ENCODE measurements at regions not wholly inside any gene's neighbourhood (a gene's known extent, or its start where the extent isn't known, plus 50 kb on each side); places are given as distances from the start of the nearest gene placed in this dataset.

DNA sequence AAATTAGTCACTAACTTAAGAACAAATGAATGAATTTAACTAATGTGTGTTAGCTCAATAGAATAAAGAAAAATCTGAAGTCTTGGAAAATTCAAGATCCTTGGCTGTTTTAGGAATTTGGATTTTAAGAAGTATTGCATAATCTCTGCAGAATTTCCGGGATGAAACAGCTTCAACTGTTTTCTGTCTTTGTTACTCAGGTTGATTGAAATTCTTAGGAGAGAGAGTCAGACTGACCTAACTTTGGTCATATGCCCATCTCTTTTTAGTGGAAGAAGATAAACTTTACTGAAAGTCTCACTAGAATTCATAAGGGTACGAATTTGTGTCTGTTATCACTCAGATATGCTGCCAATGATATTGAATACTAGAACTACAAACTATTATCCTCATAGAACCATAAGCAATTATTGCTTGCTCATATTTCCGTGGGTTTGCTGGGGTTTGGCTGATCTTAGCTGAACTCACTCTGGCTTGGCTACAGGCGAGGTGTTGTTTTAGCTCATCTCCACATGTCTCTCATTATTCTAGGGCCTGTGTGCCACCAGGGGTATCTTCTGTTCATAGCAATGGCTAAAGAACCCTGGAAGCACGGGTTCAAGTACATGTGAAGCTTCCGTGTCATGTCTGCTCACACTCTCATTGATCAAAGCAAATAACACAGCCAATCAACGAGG, 257.4 kb upstream of the NOVA1 start:
- no peak overlapping the region for H3K4me3 ChIP-seq (ENCODE audit: low read depth, low read length)
- H3K4me1 ChIP-seq: no peaks in the 10 kb centered on the region
- no peaks in the 10 kb centered on the region for H3K9me3 ChIP-seq
- no peaks in the 10 kb centered on the region for H3K27me3 ChIP-seq
- no peak for DNase-seq
- TF ChIP-seq, protein P1, sequence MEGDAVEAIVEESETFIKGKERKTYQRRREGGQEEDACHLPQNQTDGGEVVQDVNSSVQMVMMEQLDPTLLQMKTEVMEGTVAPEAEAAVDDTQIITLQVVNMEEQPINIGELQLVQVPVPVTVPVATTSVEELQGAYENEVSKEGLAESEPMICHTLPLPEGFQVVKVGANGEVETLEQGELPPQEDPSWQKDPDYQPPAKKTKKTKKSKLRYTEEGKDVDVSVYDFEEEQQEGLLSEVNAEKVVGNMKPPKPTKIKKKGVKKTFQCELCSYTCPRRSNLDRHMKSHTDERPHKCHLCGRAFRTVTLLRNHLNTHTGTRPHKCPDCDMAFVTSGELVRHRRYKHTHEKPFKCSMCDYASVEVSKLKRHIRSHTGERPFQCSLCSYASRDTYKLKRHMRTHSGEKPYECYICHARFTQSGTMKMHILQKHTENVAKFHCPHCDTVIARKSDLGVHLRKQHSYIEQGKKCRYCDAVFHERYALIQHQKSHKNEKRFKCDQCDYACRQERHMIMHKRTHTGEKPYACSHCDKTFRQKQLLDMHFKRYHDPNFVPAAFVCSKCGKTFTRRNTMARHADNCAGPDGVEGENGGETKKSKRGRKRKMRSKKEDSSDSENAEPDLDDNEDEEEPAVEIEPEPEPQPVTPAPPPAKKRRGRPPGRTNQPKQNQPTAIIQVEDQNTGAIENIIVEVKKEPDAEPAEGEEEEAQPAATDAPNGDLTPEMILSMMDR (IDR thresholded peaks at IDR 0.05; ENCODE audit: low read depth, low read length): no peak
- H3K36me3 ChIP-seq: no peaks in the 10 kb centered on the region

DNA sequence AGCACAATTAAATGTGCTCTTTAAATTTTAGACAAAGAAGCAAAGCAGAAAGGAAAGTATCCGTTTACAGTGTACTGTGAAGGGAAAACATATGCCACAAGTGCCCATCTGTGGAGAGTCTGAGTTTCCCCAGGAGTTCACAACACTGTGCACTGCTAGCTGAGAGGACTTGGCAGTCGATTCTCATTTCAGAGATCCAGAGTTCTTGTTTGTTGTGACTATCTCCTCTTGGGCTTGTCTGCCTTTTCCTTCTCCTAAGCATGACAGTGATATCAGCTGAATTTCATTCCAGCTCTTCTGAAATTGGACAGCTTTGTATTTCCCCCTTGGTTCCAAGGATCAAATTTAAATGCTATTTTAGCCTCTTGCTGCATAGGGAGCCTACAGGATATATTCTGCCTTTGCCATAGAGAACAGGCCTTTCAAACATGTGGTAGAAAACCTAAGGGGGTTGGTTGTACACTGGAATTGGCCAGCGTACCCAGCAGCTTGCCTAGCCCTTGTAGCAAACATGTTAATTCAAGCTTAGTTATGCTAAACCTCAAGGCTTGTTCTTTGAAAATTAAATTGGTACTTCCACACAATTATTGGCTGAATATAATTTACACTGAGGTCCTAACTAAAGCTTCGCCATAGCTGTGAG, 259.2 kb upstream of the NOVA1 start:
- H3K27me3 ChIP-seq: no peaks in the 10 kb centered on the region
- no peaks in the 10 kb centered on the region for H3K9me3 ChIP-seq
- TF ChIP-seq, protein P1 (IDR thresholded peaks at IDR 0.05; ENCODE audit: low read depth, low read length): no peak
- DNase-seq: no peak
- H3K4me3 ChIP-seq (ENCODE audit: low read depth, low read length): no peak overlapping the region
- no peaks in the 10 kb centered on the region for H3K4me1 ChIP-seq
- no peaks in the 10 kb centered on the region for H3K36me3 ChIP-seq

DNA sequence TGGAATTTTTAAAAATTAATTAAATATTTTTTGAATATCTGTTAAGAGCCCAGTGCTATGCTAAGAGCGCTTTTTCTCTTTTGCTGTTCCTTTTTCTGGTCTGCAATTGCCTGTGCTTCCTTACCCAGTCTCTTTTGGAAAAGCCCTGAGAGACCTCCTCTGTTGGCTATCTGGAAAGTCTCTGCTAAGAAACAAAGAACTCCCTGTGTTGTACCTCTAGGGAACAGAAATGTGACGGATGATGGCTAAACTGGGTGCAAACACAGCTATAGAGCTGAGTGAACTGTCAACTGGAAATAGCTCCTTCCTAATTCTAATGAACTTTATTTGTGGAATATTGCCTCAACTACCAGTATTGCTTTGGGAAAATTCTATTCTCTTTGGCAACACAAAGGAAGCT, 261.6 kb upstream of the NOVA1 start:
- H3K9me3 ChIP-seq: no peaks in the 10 kb centered on the region
- DNase-seq: no peak
- no peaks in the 10 kb centered on the region for H3K4me1 ChIP-seq
- no peak overlapping the region for H3K4me3 ChIP-seq (ENCODE audit: low read depth, low read length)
- TF ChIP-seq, protein P1 (IDR thresholded peaks at IDR 0.05; ENCODE audit: low read depth, low read length): no peak
- H3K36me3 ChIP-seq: no peaks in the 10 kb centered on the region
- no peaks in the 10 kb centered on the region for H3K27me3 ChIP-seq

DNA sequence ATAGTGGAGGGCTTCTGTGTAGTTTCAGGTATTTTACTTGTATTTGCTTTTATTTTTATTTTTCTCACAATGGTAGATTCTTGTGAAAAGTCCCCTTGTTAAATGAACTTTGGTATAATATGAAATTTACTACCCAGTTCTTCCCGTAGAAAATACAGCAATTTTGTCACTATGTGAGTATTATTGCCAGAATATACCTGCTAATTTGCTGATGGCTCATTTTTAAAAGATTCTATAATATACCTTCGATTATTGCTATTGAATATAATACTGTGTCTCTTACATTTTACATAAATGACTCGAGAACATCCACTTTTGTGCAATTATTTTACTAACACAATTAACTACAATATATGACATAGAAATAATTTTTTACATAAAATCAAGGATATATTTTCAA, 262.3 kb upstream of the NOVA1 start:
- Histone ChIP-seq H3K27me3 (no peaks in the 10 kb centered on the region), H3K36me3 (no peaks in the 10 kb centered on the region), H3K4me1 (no peaks in the 10 kb centered on the region), H3K4me3 (ENCODE audit: low read depth, low read length) (no peak overlapping the region), H3K9me3 (no peaks in the 10 kb centered on the region)
- TF ChIP-seq, protein P1 (IDR thresholded peaks at IDR 0.05; ENCODE audit: low read depth, low read length): no peak
- no peak for DNase-seq

DNA sequence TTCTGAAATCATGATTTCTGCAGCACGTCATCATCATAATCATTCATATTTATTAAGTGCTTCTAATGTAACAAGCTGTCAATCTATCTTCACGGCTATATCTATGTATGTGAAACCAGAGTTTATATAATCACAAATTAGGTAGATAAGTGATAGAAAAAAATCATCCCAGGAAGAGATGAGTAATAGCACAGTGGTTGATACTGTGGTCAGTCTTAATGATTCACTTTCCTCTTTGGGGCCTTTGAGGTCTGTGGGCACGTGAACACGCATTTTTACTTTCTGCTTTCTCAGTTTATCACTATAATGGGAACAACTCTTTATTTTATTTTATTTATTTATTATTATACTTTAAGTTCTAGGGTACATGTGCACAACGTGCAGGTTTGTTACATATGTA, 265.9 kb upstream of the NOVA1 start:
- no peaks in the 10 kb centered on the region for H3K4me1 ChIP-seq
- DNase-seq: no peak
- TF ChIP-seq, protein P1 (IDR thresholded peaks at IDR 0.05; ENCODE audit: low read depth, low read length): no peak
- no peaks in the 10 kb centered on the region for H3K27me3 ChIP-seq
- no peaks in the 10 kb centered on the region for H3K9me3 ChIP-seq
- H3K4me3 ChIP-seq (ENCODE audit: low read depth, low read length): no peak overlapping the region
- no peaks in the 10 kb centered on the region for H3K36me3 ChIP-seq

DNA sequence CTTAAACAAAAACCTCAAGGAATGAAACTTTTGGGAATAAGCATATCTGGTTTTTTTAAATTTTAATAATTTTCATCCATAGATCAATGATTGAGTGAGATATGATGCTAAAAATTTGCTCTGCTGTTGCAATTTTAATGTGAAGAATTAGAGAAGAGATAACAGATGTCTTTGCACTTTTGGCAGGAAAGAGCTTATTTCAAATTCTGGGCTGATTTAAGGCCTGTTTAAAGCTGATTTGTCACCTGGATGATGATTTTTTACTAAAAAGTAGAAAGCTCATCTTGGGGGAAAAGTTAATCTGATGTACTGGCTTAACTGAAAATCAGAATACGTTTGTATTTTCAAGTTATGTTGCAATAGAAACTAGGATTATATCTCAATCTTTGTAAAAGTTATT, 268.9 kb upstream of the NOVA1 start:
- no peaks in the 10 kb centered on the region for H3K27me3 ChIP-seq
- no peak overlapping the region for H3K4me3 ChIP-seq (ENCODE audit: low read depth, low read length)
- no peak for DNase-seq
- TF ChIP-seq, protein P1 (IDR thresholded peaks at IDR 0.05; ENCODE audit: low read depth, low read length): no peak
- no peaks in the 10 kb centered on the region for H3K9me3 ChIP-seq
- H3K36me3 ChIP-seq: no peaks in the 10 kb centered on the region
- no peaks in the 10 kb centered on the region for H3K4me1 ChIP-seq
